Panc1 (cell line): ENCODE measurements at regions not wholly inside any gene's neighbourhood (a gene's known extent, or its start where the extent isn't known, plus 50 kb on each side); places are given as distances from the start of the nearest gene placed in this dataset.

ENCODE experiments used
- ATAC-seq: fragments of 200-7000 bp; cut with Tn5 transposase; 2 replicates; pipeline ENCODE4 v1.9.1; 2020; ENCODE audit warnings: mild to moderate bottlenecking, moderate library complexity
- BruUV-seq: library from RNA; stranded (reverse); fragments of 400-500 nt; replicated peaks from 2 replicates; lab custom pipeline; 2021; lab: Mats Ljungman, UMichigan
- CTCF ChIA-PET: fragments of 300-600 bp; sonication (Branson Sonifier 250); formaldehyde crosslinking; loops from one replicate; lab custom pipeline; 2022; ENCODE audit warnings: antibody characterized with exemption; lab: Charles Lee
- POLR2A ChIA-PET: fragments of 300-600 bp; sonication (Branson Sonifier 250); formaldehyde crosslinking; loops from one replicate; lab custom pipeline; 2022; ENCODE audit warnings: antibody characterized with exemption; lab: Charles Lee
- DNase-seq: peaks from one replicate; pipeline ENCODE4 v3.0.0-alpha.2; 2010; ENCODE audit warnings: low read depth, low spot score
- H3K27ac ChIP-seq: 2 replicates; pipeline ENCODE4 v1.5.1; 2011; ENCODE audit warnings: mild to moderate bottlenecking, low read length, inconsistent platforms
- H3K27me3 ChIP-seq: fragments of 200-500 bp; sonication (Bioruptor generic); 2 replicates; pipeline ENCODE4 v1.6.0; 2014; ENCODE audit warnings: low read length, inconsistent platforms; ENCODE audit not compliant: control insufficient read depth, insufficient read depth
- H3K36me3 ChIP-seq: fragments of 200-500 bp; sonication (Bioruptor generic); 2 replicates; pipeline ENCODE4 v1.5.1; 2014; ENCODE audit warnings: inconsistent platforms, mild to moderate bottlenecking, low read length, moderate library complexity; ENCODE audit not compliant: control insufficient read depth, insufficient read depth
- H3K4me1 ChIP-seq: 2 replicates; pipeline ENCODE4 v1.5.1; 2011; ENCODE audit warnings: inconsistent platforms, mild to moderate bottlenecking, low read length, moderate library complexity; ENCODE audit not compliant: control insufficient read depth, insufficient read depth
- H3K4me3 ChIP-seq, 2 experiments: 2 replicates each; pipeline ENCODE4 v1.5.1; 2011 to 2012; ENCODE audit warnings: low read depth in 2 of 2, low read length in 2 of 2, mild to moderate bottlenecking in 2 of 2, inconsistent platforms in 1 of 2, moderate library complexity in 1 of 2
- H3K9me3 ChIP-seq: fragments of 200-500 bp; sonication (Bioruptor generic); 2 replicates; pipeline ENCODE4 v1.5.1; 2014; ENCODE audit warnings: low read depth, mild to moderate bottlenecking, inconsistent platforms, low read length, moderate library complexity; ENCODE audit not compliant: control insufficient read depth, insufficient read depth
- POLR2AphosphoS5 ChIP-seq: IDR thresholded peaks from 2 replicates; pipeline ENCODE4 v1.6.1; 2012; ENCODE audit warnings: mild to moderate bottlenecking, low read depth, low read length, moderate library complexity
- SIN3A ChIP-seq: IDR thresholded peaks from 2 replicates; pipeline ENCODE4 v1.6.1; 2012; ENCODE audit warnings: low read depth, mild to moderate bottlenecking, low read length, moderate library complexity, borderline replicate concordance; ENCODE audit not compliant: insufficient read depth
- TCF7L2 ChIP-seq: IDR thresholded peaks from 2 replicates; pipeline ENCODE4 v1.6.1; 2011; ENCODE audit warnings: mild to moderate bottlenecking, low read depth, low read length, inconsistent platforms
- in situ Hi-C: cut with HindIII; loops from 2 replicates; pipeline ENCODE4 v1.10.0; 2016; ENCODE audit warnings: low sequenced_read_pairs, low pct_unique_long_range_greater_than_20kb
- intact Hi-C: fragments of 100-400 bp; cut with micrococcal nuclease; formaldehyde crosslinking; loops from one replicate; pipeline ENCODE4 v1.10.0; 2022; ENCODE audit not compliant: unreplicated experiment
- TF ChIP-seq, protein P1 (sequence below), 2 experiments: IDR thresholded peaks; 2 replicates each; pipeline ENCODE4 v1.6.1; 2011 to 2012; ENCODE audit warnings: low read depth in 2 of 2, control low read depth in 1 of 2, low read length in 1 of 2, mild to moderate bottlenecking in 1 of 2, moderate library complexity in 1 of 2; ENCODE audit not compliant: insufficient read depth in 1 of 2
- TF ChIP-seq, protein P2 (sequence below): fragments of 450-650 bp; IDR thresholded peaks from 2 replicates; pipeline ENCODE4 v1.5.1; 2017; ENCODE audit warnings: mild to moderate bottlenecking

GRCh38 chr13:108460746-108461145 is 168.7 kb upstream of the MYO16 start:
- no peak for DNase-seq
- Histone ChIP-seq H3K27ac (no peak overlapping the region), H3K27me3 (no peaks in the 10 kb centered on the region), H3K4me3 (no peak overlapping the region), H3K9me3 (no peaks in the 10 kb centered on the region), H3K36me3 (no peaks in the 10 kb centered on the region), H3K4me1 (no peaks in the 10 kb centered on the region)
- no peak for TF ChIP-seq TCF7L2
- TF ChIP-seq, protein P1, sequence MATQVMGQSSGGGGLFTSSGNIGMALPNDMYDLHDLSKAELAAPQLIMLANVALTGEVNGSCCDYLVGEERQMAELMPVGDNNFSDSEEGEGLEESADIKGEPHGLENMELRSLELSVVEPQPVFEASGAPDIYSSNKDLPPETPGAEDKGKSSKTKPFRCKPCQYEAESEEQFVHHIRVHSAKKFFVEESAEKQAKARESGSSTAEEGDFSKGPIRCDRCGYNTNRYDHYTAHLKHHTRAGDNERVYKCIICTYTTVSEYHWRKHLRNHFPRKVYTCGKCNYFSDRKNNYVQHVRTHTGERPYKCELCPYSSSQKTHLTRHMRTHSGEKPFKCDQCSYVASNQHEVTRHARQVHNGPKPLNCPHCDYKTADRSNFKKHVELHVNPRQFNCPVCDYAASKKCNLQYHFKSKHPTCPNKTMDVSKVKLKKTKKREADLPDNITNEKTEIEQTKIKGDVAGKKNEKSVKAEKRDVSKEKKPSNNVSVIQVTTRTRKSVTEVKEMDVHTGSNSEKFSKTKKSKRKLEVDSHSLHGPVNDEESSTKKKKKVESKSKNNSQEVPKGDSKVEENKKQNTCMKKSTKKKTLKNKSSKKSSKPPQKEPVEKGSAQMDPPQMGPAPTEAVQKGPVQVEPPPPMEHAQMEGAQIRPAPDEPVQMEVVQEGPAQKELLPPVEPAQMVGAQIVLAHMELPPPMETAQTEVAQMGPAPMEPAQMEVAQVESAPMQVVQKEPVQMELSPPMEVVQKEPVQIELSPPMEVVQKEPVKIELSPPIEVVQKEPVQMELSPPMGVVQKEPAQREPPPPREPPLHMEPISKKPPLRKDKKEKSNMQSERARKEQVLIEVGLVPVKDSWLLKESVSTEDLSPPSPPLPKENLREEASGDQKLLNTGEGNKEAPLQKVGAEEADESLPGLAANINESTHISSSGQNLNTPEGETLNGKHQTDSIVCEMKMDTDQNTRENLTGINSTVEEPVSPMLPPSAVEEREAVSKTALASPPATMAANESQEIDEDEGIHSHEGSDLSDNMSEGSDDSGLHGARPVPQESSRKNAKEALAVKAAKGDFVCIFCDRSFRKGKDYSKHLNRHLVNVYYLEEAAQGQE (IDR thresholded peaks at IDR 0.05; ENCODE audit: insufficient read depth in 1 of 2, low read depth in 2 of 2, low read length in 1 of 2), result no peak
- no peak for TF ChIP-seq SIN3A
- TF ChIP-seq, protein P2, sequence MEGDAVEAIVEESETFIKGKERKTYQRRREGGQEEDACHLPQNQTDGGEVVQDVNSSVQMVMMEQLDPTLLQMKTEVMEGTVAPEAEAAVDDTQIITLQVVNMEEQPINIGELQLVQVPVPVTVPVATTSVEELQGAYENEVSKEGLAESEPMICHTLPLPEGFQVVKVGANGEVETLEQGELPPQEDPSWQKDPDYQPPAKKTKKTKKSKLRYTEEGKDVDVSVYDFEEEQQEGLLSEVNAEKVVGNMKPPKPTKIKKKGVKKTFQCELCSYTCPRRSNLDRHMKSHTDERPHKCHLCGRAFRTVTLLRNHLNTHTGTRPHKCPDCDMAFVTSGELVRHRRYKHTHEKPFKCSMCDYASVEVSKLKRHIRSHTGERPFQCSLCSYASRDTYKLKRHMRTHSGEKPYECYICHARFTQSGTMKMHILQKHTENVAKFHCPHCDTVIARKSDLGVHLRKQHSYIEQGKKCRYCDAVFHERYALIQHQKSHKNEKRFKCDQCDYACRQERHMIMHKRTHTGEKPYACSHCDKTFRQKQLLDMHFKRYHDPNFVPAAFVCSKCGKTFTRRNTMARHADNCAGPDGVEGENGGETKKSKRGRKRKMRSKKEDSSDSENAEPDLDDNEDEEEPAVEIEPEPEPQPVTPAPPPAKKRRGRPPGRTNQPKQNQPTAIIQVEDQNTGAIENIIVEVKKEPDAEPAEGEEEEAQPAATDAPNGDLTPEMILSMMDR, result no peak
- TF ChIP-seq POLR2AphosphoS5, result no peak
- no peak for ATAC-seq
- no TSS peak for BruUV-seq
- POLR2A ChIA-PET, result no interaction called here
- in situ Hi-C loops, result no loop called here
- CTCF ChIA-PET, result no interaction called here
- intact Hi-C loops, result no loop called here

DNA sequence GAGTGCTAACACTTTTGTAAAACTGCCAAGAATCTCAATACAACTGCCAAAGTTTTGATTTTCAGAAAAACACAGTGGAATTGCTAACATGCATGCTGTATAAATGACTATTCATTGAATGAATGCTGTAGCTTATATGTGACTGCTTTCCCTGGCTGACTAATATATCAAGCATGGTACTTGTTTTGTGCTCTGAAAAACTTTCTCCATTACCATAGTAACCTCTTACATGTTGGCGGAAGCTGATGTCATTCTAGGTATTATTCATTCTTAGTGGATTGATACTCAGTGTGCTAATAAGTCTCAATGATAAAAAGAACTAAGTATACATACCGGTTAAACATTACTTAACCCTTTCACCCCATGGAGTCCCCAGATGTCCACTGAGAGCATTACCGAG is 166.1 kb upstream of the MYO16 start:
- no peak overlapping the region for H3K27ac ChIP-seq
- BruUV-seq, result no TSS peak
- CTCF ChIA-PET, result no interaction called here

More for the DNA sequence above, 166.1 kb upstream of the MYO16 start:
- POLR2A ChIA-PET, result no interaction called here
- no peak for ATAC-seq
- in situ Hi-C loops (no loop called here), intact Hi-C loops (no loop called here)
- TF ChIP-seq POLR2AphosphoS5 (no peak), TCF7L2 (no peak), SIN3A (no peak)
- TF ChIP-seq, protein P1 (IDR thresholded peaks at IDR 0.05; ENCODE audit: insufficient read depth in 1 of 2, low read depth in 2 of 2, low read length in 1 of 2), result no peak
- TF ChIP-seq, protein P2, result no peak
- no peaks in the 10 kb centered on the region for H3K27me3 ChIP-seq
- no peak for DNase-seq
- H3K9me3 ChIP-seq, result no peaks in the 10 kb centered on the region
- no peak overlapping the region for H3K4me3 ChIP-seq
- H3K4me1 ChIP-seq, result no peaks in the 10 kb centered on the region
- H3K36me3 ChIP-seq, result no peaks in the 10 kb centered on the region
